CD14-positive monocyte (primary cell): ENCODE measurements at regions not wholly inside any gene's neighbourhood (a gene's known extent, or its start where the extent isn't known, plus 50 kb on each side); places are given as distances from the start of the nearest gene placed in this dataset.

Experiments used
- DNase-seq, 3 donors: peaks; one replicate each; pipeline ENCODE4 v3.0.0-alpha.2; 2011 to 2022
- H2AFZ ChIP-seq: 2 replicates; pipeline ENCODE4 v1.6.0; 2012; ENCODE audit warnings: mild to moderate bottlenecking, low read depth, low read length, inconsistent platforms; ENCODE audit not compliant: insufficient read depth, poor library complexity, severe bottlenecking
- H3K27ac ChIP-seq, 2 donors: 1 replicate in 1 of 2; 2 replicates in 1 of 2; pipeline ENCODE4 v1.5.1; 2012 to 2013; ENCODE audit warnings: low read length in 2 of 2, control low read depth in 1 of 2, inconsistent platforms in 1 of 2, low read depth in 1 of 2, mild to moderate bottlenecking in 1 of 2
- H3K27me3 ChIP-seq, 2 donors: one replicate each; pipeline versions ENCODE4 v1.6.0 to v1.6.1; 2011 to 2013; ENCODE audit warnings: low read length in 2 of 2; ENCODE audit not compliant: control insufficient read depth in 2 of 2, insufficient read depth in 2 of 2
- H3K36me3 ChIP-seq, 2 donors: replicated peaks in 1 of 2; 1 replicate in 1 of 2; 2 replicates in 1 of 2; pipeline versions ENCODE4 v1.5.1 to v1.6.1; 2012 to 2013; ENCODE audit warnings: low read length in 2 of 2, control low read depth in 1 of 2, inconsistent platforms in 1 of 2, mild to moderate bottlenecking in 1 of 2; ENCODE audit not compliant: insufficient read depth in 2 of 2, control insufficient read depth in 1 of 2
- H3K4me1 ChIP-seq, 2 donors: 1 replicate in 1 of 2; 2 replicates in 1 of 2; pipeline versions ENCODE4 v1.5.1 to v1.6.1; 2012 to 2013; ENCODE audit warnings: low read length in 2 of 2, control low read depth in 1 of 2, inconsistent platforms in 1 of 2, mild to moderate bottlenecking in 1 of 2, moderate library complexity in 1 of 2; ENCODE audit not compliant: insufficient read depth in 2 of 2, control insufficient read depth in 1 of 2
- H3K4me2 ChIP-seq: replicated peaks from 2 replicates; pipeline ENCODE3; 2012; ENCODE audit warnings: low read length, moderate library complexity, mild to moderate bottlenecking; ENCODE audit not compliant: poor library complexity, severe bottlenecking; ENCODE audit errors: extremely low read depth
- H3K4me3 ChIP-seq, 3 experiments: fragments of 200-600 bp in 1 of 3; sonication (generic) in 1 of 3; replicated peaks in 1 of 3; 1 replicate in 2 of 3; 2 replicates in 1 of 3; pipeline ENCODE4 v1.5.1; 2011 to 2013; ENCODE audit warnings: low read length in 3 of 3, mild to moderate bottlenecking in 3 of 3, control low read depth in 2 of 3, low read depth in 2 of 3, inconsistent platforms in 1 of 3, moderate library complexity in 1 of 3
- H3K79me2 ChIP-seq: 2 replicates; pipeline ENCODE4 v1.6.0; 2012; ENCODE audit warnings: mild to moderate bottlenecking, control low read depth, inconsistent platforms, low read length, moderate library complexity; ENCODE audit not compliant: insufficient read depth
- H3K9ac ChIP-seq: 2 replicates; pipeline ENCODE4 v1.6.0; 2017; ENCODE audit warnings: low read length, mild to moderate bottlenecking; ENCODE audit not compliant: insufficient read depth, poor library complexity, severe bottlenecking
- H3K9me3 ChIP-seq, 2 donors: replicated peaks in 1 of 2; 1 replicate in 1 of 2; 2 replicates in 1 of 2; pipeline versions ENCODE4 v1.5.1 to v1.6.1; 2012 to 2013; ENCODE audit warnings: low read length in 2 of 2, control low read depth in 1 of 2; ENCODE audit not compliant: control insufficient read depth in 1 of 2, insufficient read depth in 1 of 2
- H4K20me1 ChIP-seq: 2 replicates; pipeline ENCODE4 v1.6.0; 2012; ENCODE audit warnings: mild to moderate bottlenecking, low read length, control low read depth, moderate library complexity; ENCODE audit not compliant: insufficient read depth
- H3K27ac Mint-ChIP-seq, 7 donors: one replicate each; pipeline ENCODE4 v1.8.0; 2020; ENCODE audit warnings: mild to moderate bottlenecking in 7 of 7, mixed read lengths in 7 of 7, moderate library complexity in 6 of 7, inconsistent platforms in 2 of 7
- H3K27me3 Mint-ChIP-seq, 3 donors: one replicate each; pipeline ENCODE4 v1.8.0; 2021 to 2022; ENCODE audit warnings: low read depth in 3 of 3, mild to moderate bottlenecking in 3 of 3, mixed read lengths in 3 of 3, moderate library complexity in 3 of 3, inconsistent platforms in 1 of 3
- H3K36me3 Mint-ChIP-seq, 2 donors: one replicate each; pipeline ENCODE4 v1.8.0; 2020; ENCODE audit warnings: mixed read lengths in 2 of 2, inconsistent platforms in 1 of 2, mild to moderate bottlenecking in 1 of 2
- H3K4me1 Mint-ChIP-seq: one replicate; pipeline ENCODE4 v1.8.0; 2020; ENCODE audit warnings: mild to moderate bottlenecking, mixed read lengths
- H3K4me3 Mint-ChIP-seq, 2 donors: one replicate each; pipeline ENCODE4 v1.8.0; 2020; ENCODE audit warnings: mild to moderate bottlenecking in 2 of 2, mixed read lengths in 2 of 2, moderate library complexity in 1 of 2
- H3K9me3 Mint-ChIP-seq, 7 donors: one replicate each; pipeline ENCODE4 v1.8.0; 2020 to 2022; ENCODE audit warnings: mixed read lengths in 7 of 7, mild to moderate bottlenecking in 6 of 7, moderate library complexity in 6 of 7, inconsistent platforms in 2 of 7
- CTCF ChIP-seq: fragments of 200-600 bp; IDR thresholded peaks from one replicate; pipeline ENCODE4 v1.8.0; 2022; ENCODE audit warnings: antibody characterized with exemption, mild to moderate bottlenecking
- WGBS: methylation state at CpG from one replicate; pipeline ENCODE4 v1.1.5; 2013; ENCODE audit warnings: missing lambda C conversion rate; ENCODE audit not compliant: insufficient coverage; 5-methylcytosine and 5-hydroxymethylcytosine counted together
- intact Hi-C, 2 donors: fragments of 100-400 bp; cut with micrococcal nuclease; formaldehyde crosslinking; loops; one replicate each; pipeline versions ENCODE4 v1.15.0 to v1.15.1; 2023

- H3K4me1 Mint-ChIP-seq, result peaks cover 10% of the 10 kb centered on the region
- H3K27me3 Mint-ChIP-seq, result peaks cover 0 to 8% (median 2%) of the 10 kb centered on the region in 3 donors
- H2AFZ ChIP-seq, result no peak overlapping the region
- H3K4me3 ChIP-seq, result no peak overlapping the region
- H3K79me2 ChIP-seq, result no peaks in the 10 kb centered on the region
- H3K36me3 ChIP-seq, result no peaks in the 10 kb centered on the region
- peaks cover 0 to 1% (median 0%) of the 10 kb centered on the region in 7 donors for H3K9me3 Mint-ChIP-seq
- no peak for TF ChIP-seq CTCF
- H3K27ac ChIP-seq, result no peak overlapping the region
- H3K27me3 ChIP-seq, result no peaks in the 10 kb centered on the region
- peaks cover 0 to 4% of the 10 kb centered on the region in 2 donors for H3K4me1 ChIP-seq
- H4K20me1 ChIP-seq, result no peaks in the 10 kb centered on the region
- H3K4me2 ChIP-seq, result no peak overlapping the region
- intact Hi-C loops, result no loop called here
- WGBS, result 100% methylated on average over 3 of the region's 7 CpGs
- no peak overlapping the region for H3K27ac Mint-ChIP-seq
- H3K9ac ChIP-seq, result no peak overlapping the region
- no peak overlapping the region for H3K4me3 Mint-ChIP-seq
- no peak for DNase-seq
- H3K9me3 ChIP-seq, result no peaks in the 10 kb centered on the region
- H3K36me3 Mint-ChIP-seq, result no peaks in the 10 kb centered on the region
Measured at GRCh38 chr1:116261227-116261626, 111.8 kb upstream of the ATP1A1 start.

- H3K36me3 Mint-ChIP-seq, result no peaks in the 10 kb centered on the region
- WGBS, result 90% methylated on average over 3 of the region's 8 CpGs
- H2AFZ ChIP-seq, result no peak overlapping the region
- H3K27ac Mint-ChIP-seq, result no peak overlapping the region
- peaks cover 0 to 4% of the 10 kb centered on the region in 2 donors for H3K4me1 ChIP-seq
- H3K4me2 ChIP-seq, result no peak overlapping the region
- H3K9ac ChIP-seq, result no peak overlapping the region
- H3K36me3 ChIP-seq, result no peaks in the 10 kb centered on the region
- H3K4me1 Mint-ChIP-seq, result peaks cover 10% of the 10 kb centered on the region
- H3K4me3 Mint-ChIP-seq, result no peak overlapping the region
- no peak for DNase-seq
- no peaks in the 10 kb centered on the region for H4K20me1 ChIP-seq
- no peaks in the 10 kb centered on the region for H3K27me3 ChIP-seq
- no peaks in the 10 kb centered on the region for H3K79me2 ChIP-seq
- no peaks in the 10 kb centered on the region for H3K9me3 ChIP-seq
- H3K9me3 Mint-ChIP-seq, result peaks cover 0 to 2% (median 0%) of the 10 kb centered on the region in 7 donors
- peaks cover 0 to 8% (median 2%) of the 10 kb centered on the region in 3 donors for H3K27me3 Mint-ChIP-seq
- H3K27ac ChIP-seq, result no peak overlapping the region
- no peak overlapping the region for H3K4me3 ChIP-seq
- intact Hi-C loops, result no loop called here
- TF ChIP-seq CTCF, result no peak
Measured at GRCh38 chr1:116262207-116262994, 110.6 kb upstream of the ATP1A1 start.
